ENCODE measurements at regions not wholly inside any gene's neighbourhood (a gene's known extent, or its start where the extent isn't known, plus 50 kb on each side); places are given as distances from the start of the nearest gene placed in this dataset.

DNA sequence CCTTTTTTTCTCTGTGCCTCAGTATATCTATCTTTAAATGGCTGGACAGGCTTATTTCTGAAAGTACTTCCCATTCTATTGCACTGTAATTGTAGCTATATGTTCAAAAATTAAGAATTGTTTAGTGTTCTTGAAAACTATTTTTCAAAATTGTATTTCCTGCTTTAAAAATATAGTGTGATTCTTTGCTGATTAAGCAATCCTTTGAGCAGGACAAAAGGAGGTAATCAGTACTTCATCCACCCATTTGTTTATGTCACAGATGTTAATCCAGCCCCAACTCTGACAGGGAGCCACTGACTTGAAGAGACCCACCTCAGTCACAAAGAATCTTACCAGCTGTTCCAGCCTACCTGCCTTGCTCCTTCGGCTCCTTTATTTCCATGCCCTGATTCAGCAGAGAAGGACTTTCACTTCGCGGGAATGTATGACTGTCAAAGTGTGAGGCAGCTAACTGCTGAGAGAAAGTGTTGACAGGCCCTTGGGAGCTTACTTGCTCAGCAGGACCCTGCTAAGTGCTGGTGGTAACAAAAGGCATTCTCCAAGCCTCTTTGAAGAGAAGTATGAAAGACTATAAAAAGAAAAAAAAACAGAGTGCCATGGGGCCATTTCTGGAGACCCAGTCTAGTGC is 393.3 kb upstream of the CYRIA start:
- DNase-seq (ENCODE audit: low read depth), result no peak
- TF ChIP-seq, protein P1, sequence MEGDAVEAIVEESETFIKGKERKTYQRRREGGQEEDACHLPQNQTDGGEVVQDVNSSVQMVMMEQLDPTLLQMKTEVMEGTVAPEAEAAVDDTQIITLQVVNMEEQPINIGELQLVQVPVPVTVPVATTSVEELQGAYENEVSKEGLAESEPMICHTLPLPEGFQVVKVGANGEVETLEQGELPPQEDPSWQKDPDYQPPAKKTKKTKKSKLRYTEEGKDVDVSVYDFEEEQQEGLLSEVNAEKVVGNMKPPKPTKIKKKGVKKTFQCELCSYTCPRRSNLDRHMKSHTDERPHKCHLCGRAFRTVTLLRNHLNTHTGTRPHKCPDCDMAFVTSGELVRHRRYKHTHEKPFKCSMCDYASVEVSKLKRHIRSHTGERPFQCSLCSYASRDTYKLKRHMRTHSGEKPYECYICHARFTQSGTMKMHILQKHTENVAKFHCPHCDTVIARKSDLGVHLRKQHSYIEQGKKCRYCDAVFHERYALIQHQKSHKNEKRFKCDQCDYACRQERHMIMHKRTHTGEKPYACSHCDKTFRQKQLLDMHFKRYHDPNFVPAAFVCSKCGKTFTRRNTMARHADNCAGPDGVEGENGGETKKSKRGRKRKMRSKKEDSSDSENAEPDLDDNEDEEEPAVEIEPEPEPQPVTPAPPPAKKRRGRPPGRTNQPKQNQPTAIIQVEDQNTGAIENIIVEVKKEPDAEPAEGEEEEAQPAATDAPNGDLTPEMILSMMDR (IDR thresholded peaks at IDR 0.05; ENCODE audit: low read depth, low read length), result no peak
- TF ChIP-seq MYC (IDR thresholded peaks at IDR 0.05; ENCODE audit: low read depth, low read length) (no peak), POLR2A (IDR thresholded peaks at IDR 0.05; ENCODE audit: extremely low read depth, insufficient read length) (no peak)
- TF ChIP-seq, protein P2, sequence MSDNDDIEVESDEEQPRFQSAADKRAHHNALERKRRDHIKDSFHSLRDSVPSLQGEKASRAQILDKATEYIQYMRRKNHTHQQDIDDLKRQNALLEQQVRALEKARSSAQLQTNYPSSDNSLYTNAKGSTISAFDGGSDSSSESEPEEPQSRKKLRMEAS (IDR thresholded peaks at IDR 0.05; ENCODE audit: low read depth, low read length), result no peak
- no peak overlapping the region for H3K4me3 ChIP-seq (ENCODE audit: low read depth, low read length)

DNA sequence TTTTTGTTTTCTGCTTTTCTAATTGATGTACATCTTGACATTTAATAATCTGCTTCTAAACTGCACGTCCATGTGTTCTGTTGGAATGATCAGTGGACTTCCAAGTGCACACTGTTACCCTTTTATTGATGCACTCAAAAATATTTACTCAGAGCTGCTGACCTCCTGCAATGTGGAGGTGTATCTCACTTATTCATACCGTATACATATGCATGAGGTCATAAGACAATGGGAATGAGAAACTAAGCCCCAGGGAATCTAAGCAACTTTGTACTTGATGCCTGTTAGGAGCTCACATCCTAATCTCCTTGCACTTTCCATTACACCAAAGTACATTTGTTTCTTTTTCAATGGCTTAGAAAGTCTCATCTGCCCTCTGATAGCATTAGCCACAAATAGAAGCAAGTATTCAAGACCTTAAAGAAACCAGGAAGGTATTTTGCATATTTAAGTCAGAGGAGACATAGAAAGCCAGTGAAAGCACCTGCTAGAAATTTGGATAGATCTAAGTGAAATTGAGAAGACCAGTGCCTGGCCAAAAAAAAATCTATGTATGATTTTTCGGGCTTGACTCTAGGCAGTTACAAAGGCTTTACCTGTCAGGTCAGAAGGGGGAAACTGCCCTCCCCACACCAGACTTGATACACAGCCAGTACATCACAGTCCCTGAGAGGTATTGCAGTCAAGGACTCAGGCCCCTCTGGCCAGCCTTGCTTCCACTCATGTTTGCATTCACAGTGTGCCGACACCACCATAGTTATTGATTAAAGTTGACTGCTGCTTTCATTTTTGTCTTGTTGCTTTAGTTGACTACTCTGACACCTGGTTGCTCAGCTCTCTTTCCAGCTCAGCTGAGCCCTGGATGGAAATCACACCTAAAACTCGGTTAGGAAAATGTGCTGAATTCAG is 391.7 kb upstream of the CYRIA start:
- DNase-seq (ENCODE audit: low read depth), result no peak
- H3K4me3 ChIP-seq (ENCODE audit: low read depth, low read length), result no peak overlapping the region
- no peak for TF ChIP-seq POLR2A (IDR thresholded peaks at IDR 0.05; ENCODE audit: extremely low read depth, insufficient read length)
- TF ChIP-seq, protein P1 (IDR thresholded peaks at IDR 0.05; ENCODE audit: low read depth, low read length), result no peak
- TF ChIP-seq MYC (IDR thresholded peaks at IDR 0.05; ENCODE audit: low read depth, low read length), result no peak
- TF ChIP-seq, protein P2 (IDR thresholded peaks at IDR 0.05; ENCODE audit: low read depth, low read length), result no peak

DNA sequence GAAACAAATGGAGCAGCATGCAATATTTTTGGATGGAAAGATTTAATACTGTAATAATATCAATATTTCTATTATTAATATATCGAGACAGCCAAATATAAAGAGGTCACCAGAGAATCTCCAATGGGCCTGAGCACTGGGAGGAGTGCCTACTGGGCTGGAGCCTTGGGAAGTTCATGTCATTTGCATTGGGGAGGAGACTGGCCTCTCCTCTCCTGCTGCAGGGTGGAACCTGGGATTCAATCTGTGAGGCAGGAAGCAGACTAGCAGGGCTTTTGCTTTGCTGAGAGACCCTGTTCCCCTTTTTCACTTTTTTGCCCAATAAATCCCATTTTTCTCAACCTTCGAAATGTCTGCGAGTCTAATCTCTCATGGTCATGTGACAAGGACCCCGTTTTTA is 390.6 kb upstream of the CYRIA start:
- DNase-seq (ENCODE audit: low read depth), result no peak
- H3K4me3 ChIP-seq (ENCODE audit: low read depth, low read length), result no peak overlapping the region
- TF ChIP-seq, protein P1 (IDR thresholded peaks at IDR 0.05; ENCODE audit: low read depth, low read length), result no peak
- TF ChIP-seq, protein P2 (IDR thresholded peaks at IDR 0.05; ENCODE audit: low read depth, low read length), result no peak
- TF ChIP-seq POLR2A (IDR thresholded peaks at IDR 0.05; ENCODE audit: extremely low read depth, insufficient read length) (no peak), MYC (IDR thresholded peaks at IDR 0.05; ENCODE audit: low read depth, low read length) (no peak)

DNA sequence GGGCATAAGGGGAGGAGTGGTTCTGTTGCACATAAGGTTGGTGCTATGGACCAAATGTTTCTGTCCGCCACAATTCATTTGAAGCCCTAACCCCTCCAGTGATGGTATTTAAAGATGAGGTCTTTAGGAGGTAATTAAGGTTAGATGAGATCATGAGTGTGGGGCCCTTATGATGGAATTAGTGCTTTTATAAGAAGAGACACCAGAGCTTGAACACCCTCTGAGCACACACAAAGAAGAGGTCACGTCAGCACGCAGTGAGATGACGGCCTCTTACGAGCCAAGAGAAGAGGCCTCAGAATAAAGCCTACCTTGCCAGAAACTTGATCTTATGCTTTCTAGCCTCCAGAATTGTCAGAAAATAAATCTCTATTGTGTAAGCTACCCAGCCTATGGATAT is 386.4 kb upstream of the CYRIA start:
- H3K4me3 ChIP-seq (ENCODE audit: low read depth, low read length), result no peak overlapping the region
- no peak for DNase-seq (ENCODE audit: low read depth)
- TF ChIP-seq, protein P1 (IDR thresholded peaks at IDR 0.05; ENCODE audit: low read depth, low read length), result no peak
- no peak for TF ChIP-seq POLR2A (IDR thresholded peaks at IDR 0.05; ENCODE audit: extremely low read depth, insufficient read length)
- TF ChIP-seq, protein P2 (IDR thresholded peaks at IDR 0.05; ENCODE audit: low read depth, low read length), result no peak
- TF ChIP-seq MYC (IDR thresholded peaks at IDR 0.05; ENCODE audit: low read depth, low read length), result no peak

DNA sequence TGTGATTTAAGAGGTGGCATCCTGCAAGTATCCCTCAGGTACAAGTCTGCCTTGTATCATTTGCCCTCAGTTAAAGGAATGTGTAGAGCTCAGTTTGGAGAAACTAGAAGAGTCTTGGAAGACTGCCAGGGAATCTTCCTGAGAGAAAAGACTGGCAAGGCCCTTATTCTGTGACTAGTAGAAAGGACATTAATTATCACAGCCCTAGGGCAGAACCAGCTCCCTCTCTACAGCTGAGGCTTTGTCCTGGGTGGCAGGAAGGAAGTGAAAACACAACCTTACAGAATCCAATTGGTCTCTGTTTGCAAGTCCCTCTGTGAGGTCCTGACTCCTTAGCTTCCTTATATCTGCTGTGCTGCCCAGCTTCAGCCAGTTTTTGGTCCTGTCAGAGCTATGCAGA is 385.9 kb upstream of the CYRIA start:
- TF ChIP-seq POLR2A (IDR thresholded peaks at IDR 0.05; ENCODE audit: extremely low read depth, insufficient read length) (no peak), MYC (IDR thresholded peaks at IDR 0.05; ENCODE audit: low read depth, low read length) (no peak)
- TF ChIP-seq, protein P2 (IDR thresholded peaks at IDR 0.05; ENCODE audit: low read depth, low read length), result no peak
- TF ChIP-seq, protein P1 (IDR thresholded peaks at IDR 0.05; ENCODE audit: low read depth, low read length), result no peak
- no peak overlapping the region for H3K4me3 ChIP-seq (ENCODE audit: low read depth, low read length)
- DNase-seq (ENCODE audit: low read depth), result no peak
